Pons (tissue), 1 donor: ENCODE measurements at regions not wholly inside any gene's neighbourhood (a gene's known extent, or its start where the extent isn't known, plus 50 kb on each side); places are given as distances from the start of the nearest gene placed in this dataset.

ENCODE experiments used
- DNase-seq: peaks from one replicate; pipeline ENCODE4 v3.0.0-alpha.2; 2016; ENCODE audit warnings: low spot score

DNA sequence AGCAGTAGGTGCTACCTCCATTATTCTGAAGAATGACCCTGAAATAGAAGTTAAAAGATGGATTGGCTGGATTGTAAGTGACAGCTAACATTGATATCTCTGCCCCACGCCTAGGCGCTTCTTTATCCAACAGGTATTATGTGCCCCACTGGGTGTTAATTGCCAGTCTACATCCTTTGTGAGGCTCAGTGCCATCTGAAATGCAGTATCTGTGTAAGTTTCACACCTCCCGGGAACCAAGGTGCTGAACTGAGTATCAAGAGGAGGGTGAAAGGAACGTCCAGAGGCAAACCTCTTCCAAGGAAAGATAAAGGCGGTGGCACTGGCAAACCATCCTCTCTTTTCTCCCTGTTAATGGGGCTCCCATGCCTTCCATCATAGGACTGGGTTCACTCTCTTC, 181.1 kb upstream of the UBL3 start:
- no peak for DNase-seq

- no peak for DNase-seq
Observed at GRCh38 chr13:30030141-30030750, 179.8 kb upstream of the UBL3 start.

- no peak for DNase-seq
Observed at GRCh38 chr13:30027569-30028455, 177.4 kb upstream of the UBL3 start.

DNA sequence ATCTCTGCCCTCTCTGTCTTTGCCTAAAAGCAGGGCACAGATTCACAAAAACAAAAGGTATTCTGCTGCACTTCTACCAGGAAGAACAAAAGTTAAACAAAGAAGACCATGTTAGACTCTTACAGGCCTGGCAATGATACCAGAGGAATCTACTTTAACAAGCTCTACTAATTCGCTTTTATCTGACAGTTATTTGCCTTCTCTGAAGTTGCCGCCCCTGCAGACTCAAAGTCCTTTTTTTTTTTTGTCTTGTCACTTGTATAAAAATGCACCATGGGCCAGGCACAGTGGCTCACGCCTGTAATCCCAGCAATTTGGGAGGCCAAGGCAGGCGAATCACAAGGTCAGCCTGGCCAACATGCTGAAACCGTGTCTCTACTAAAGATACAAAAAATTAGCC, 176.5 kb upstream of the UBL3 start:
- no peak for DNase-seq

- DNase-seq, result no peak
Observed at GRCh38 chr13:30026093-30026492, 175.7 kb upstream of the UBL3 start.

GRCh38 chr13:30025351-30025750, 174.9 kb upstream of the UBL3 start:
- no peak for DNase-seq

DNA sequence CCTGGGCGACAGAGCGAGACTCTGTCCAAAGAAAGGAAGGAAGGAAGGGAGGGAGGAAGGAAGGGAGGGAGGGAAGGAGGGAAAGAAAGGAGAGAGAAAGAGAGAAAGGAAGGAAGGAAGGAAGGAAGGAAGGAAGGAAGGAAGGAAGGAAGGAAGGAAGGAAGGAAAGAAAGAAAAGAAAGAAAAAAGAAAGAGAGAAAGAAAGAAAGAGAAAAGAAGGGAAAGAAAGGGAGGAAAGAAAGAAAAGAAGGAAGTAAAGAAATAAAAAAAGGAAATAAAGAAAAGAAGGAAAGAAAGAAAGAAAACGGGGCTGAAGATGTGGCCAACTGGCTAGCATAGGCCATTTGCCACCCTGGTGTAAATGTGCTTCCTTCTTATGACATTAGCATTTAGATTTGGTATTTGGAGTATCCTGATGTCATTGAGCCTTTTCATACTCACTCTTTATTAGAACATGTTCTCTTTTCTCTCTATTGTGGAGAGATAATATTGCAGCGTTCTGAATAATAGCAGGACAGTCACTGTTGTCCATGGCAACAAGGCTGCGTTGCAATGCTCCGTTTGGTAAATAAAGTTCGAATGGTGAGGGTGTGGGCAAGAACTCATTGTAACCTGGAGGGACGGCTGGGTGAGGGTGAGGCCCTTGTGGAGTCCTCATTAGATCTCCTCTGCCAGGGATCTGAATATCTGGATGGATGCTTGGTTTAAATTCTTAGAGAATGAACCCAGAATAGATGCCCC, 173.9 kb upstream of the UBL3 start:
- no peak for DNase-seq

- DNase-seq, result no peak
Observed at GRCh38 chr13:30023196-30023895, 172.9 kb upstream of the UBL3 start.

- no peak for DNase-seq
Observed at GRCh38 chr13:30022796-30023195, 172.4 kb upstream of the UBL3 start.

GRCh38 chr13:30022256-30022655, 171.8 kb upstream of the UBL3 start:
- DNase-seq, result no peak

DNA sequence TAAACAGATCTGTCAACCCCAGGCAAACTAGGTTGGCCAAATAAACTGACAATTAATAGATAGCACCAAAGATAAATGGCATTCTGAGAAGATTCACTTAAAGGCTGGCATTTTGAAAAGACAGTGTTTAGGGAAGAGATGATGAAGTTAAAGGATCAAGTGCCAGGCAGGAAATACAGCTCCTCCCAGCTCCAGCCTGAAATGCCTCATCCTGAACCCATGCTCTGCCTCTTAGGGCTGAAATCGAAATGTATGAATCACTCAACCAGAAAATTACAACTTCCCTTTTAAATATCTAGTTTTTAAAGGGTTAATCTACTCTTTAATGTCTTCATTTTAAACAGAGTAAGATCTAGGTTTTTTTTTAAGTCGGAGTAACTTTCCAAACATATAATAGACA, 171.2 kb upstream of the UBL3 start:
- no peak for DNase-seq

- no peak for DNase-seq
Observed at GRCh38 chr13:30020726-30021312, 170.4 kb upstream of the UBL3 start.

- DNase-seq, result no peak
Observed at GRCh38 chr13:30019648-30020626, 169.5 kb upstream of the UBL3 start.

GRCh38 chr13:30017880-30018279, 167.5 kb upstream of the UBL3 start:
- DNase-seq, result peak; percentile 64

DNA sequence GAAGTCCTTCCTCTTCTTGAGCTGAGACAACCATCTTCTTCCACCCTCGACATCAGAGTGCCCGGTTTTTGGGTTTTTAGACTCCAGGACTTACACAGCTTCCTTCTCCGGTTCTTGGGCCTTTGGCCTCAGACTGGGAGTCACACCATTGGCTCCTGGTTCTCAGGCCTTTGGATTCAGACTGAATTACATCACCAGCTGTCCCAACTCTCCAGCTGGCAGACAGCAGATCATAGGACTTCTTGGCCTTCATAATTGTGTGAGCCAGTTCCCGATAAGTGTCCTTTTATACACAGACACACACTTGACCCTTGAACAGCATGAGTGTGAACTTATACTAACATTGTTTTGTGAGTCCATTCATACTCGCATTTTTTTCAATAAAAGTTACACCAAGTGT, 166.0 kb upstream of the UBL3 start:
- DNase-seq, result peak; percentile 38

DNA sequence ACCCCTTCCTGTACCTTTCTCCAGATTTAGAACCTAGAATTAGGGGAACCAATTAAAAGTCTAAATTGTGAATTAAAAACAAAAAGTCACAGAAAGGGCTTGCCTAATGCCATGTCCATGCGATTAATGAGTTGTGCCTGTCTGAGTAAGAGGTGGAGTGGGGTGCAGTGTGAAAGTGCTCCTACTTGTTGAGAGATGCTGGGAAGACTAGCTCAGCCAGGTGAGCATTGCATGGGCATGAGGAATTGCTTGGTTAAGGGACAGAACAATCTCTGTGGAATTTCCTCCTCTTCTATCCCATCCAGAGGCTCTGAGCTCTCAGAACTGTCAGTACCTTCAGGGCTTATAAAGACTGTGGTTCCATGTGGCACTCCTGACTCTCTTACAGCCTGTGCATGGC, 159.0 kb upstream of the UBL3 start:
- no peak for DNase-seq

DNA sequence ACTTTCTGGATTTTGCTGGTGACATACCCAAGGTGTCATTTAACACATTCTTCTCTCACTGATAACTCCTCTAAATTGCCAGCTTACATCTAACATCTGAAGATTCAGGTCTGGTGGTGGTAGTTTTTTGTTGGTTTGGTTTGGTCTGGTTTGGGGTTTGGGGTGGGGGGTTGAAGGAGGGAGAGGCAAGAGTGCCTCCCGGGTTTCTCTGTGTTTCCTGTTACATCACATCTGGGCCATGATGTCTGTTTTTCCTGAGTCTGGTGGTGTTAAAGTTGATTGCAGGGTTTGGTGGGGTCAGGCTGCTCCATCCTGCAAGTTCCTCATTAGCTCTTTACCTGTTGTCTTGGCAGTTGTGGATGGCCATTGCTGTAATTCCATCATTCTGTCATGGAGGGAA, 155.8 kb upstream of the UBL3 start:
- no peak for DNase-seq

DNA sequence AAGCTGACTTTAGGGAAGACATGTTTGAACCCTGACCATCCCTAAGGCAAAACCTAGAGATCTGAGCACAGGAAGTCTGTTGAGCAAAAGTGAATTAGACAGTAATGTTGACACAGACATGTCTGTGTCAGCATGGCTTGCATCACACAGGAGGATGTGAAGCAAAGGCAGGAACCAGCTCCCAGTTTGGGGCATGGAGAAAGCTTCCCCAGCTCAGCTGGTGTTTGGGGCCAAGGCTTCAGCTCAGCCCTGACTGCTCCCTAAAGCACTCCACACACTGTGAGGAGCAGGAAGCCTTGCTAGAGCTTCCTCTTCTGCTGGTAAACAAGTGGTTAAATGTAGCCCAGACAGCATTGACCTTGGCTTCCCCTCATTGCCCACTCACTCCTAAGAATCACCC, 153.8 kb upstream of the UBL3 start:
- no peak for DNase-seq

GRCh38 chr13:30002577-30002976, 152.2 kb upstream of the UBL3 start:
- DNase-seq, result no peak

DNA sequence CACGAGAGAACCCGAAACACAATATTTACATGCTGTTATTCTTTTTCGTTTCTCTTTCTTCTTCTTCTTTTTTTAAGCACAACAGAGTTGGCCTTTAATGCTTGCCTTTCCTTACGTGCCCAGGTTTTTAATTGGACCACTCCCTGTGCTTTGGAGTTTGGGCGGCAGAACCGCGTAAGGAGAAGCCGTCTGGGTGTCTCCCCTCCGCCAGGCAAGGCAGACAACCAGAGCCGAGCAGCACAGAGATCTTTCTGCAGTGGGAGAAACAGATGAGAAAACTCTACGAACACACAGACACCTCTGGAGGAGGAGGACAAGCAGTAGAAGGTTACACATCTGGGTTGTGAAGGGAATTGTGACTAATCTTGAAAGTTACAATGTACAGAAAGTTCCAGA, 150.0 kb upstream of the UBL3 start:
- DNase-seq, result no peak
